Colonic mucosa (tissue), 4 donors: ENCODE measurements at regions not wholly inside any gene's neighbourhood (a gene's known extent, or its start where the extent isn't known, plus 50 kb on each side); places are given as distances from the start of the nearest gene placed in this dataset.

Experiments used
- DNase-seq: peaks from one replicate; pipeline ENCODE4 v3.0.0-alpha.2; 2020
- H3K27ac ChIP-seq: fragments of 200-600 bp; one replicate; pipeline ENCODE4 v1.8.0; 2021
- H3K27me3 ChIP-seq: fragments of 200-600 bp; one replicate; pipeline ENCODE4 v1.8.0; 2021
- H3K36me3 ChIP-seq: fragments of 200-600 bp; one replicate; pipeline ENCODE4 v1.8.0; 2021
- H3K4me1 ChIP-seq: fragments of 200-600 bp; one replicate; pipeline ENCODE4 v1.8.0; 2021; ENCODE audit warnings: mild to moderate bottlenecking
- H3K4me3 ChIP-seq: fragments of 200-600 bp; one replicate; pipeline ENCODE4 v1.8.0; 2021
- H3K9ac ChIP-seq, 2 donors: one replicate each; pipeline ENCODE4 v1.7.0; 2013; ENCODE audit warnings: control low read depth in 2 of 2, low read depth in 2 of 2, low read length in 2 of 2
- H3K9me3 ChIP-seq: fragments of 200-600 bp; one replicate; pipeline ENCODE4 v1.8.0; 2021
- intact Hi-C: fragments of 100-400 bp; cut with DNase I; formaldehyde crosslinking; loops from one replicate; pipeline ENCODE4 v1.14.1; 2022
- TF ChIP-seq, protein P1 (sequence below): fragments of 200-600 bp; IDR thresholded peaks from one replicate; pipeline ENCODE4 v1.8.0; 2022; ENCODE audit warnings: antibody characterized with exemption, mild to moderate bottlenecking
- donor health status: healthy.
- donor health status: DM: no; HTN: no; CAD: no.
- donor health status: DM: no; HTN: no; CAD: no.

DNA sequence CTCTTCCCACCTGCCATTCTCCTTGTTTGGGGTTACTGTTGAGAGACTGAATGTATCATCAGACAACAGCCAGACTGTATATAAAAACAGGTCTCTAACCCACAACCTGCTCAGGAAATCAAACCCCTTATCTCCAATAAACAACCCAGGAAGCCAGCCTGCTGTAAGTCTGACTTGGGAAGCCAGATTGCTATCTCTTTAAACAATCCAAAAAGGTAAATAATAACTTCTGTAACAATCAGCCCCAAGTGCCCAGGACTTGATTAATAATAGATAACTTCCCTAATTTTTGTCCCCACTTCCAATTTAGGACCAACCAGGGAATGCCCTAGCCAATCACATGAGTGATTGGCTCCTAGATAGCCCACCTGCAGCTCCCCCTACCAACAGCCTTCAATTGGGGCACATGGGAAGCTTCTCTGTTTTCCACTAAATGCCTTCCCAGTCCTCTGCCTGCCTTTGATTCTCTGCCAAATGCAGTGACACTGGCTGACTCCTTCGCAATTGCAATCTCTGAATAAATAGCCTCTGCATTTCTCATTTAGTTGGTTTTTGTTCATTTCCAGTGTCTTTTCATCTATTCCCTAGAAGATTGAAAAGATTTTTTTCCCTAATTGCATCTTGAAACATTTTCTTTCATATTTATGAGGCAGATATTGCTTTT, 117.1 kb upstream of the TAB2 start:
- intact Hi-C loops = no loop called here
- H3K36me3 ChIP-seq = no peaks in the 10 kb centered on the region
- no peak overlapping the region for H3K9ac ChIP-seq
- no peak overlapping the region for H3K4me3 ChIP-seq
- H3K27ac ChIP-seq = no peak overlapping the region
- no peaks in the 10 kb centered on the region for H3K9me3 ChIP-seq
- no peak for DNase-seq
- TF ChIP-seq, protein P1, sequence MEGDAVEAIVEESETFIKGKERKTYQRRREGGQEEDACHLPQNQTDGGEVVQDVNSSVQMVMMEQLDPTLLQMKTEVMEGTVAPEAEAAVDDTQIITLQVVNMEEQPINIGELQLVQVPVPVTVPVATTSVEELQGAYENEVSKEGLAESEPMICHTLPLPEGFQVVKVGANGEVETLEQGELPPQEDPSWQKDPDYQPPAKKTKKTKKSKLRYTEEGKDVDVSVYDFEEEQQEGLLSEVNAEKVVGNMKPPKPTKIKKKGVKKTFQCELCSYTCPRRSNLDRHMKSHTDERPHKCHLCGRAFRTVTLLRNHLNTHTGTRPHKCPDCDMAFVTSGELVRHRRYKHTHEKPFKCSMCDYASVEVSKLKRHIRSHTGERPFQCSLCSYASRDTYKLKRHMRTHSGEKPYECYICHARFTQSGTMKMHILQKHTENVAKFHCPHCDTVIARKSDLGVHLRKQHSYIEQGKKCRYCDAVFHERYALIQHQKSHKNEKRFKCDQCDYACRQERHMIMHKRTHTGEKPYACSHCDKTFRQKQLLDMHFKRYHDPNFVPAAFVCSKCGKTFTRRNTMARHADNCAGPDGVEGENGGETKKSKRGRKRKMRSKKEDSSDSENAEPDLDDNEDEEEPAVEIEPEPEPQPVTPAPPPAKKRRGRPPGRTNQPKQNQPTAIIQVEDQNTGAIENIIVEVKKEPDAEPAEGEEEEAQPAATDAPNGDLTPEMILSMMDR = no peak
- H3K27me3 ChIP-seq = no peaks in the 10 kb centered on the region
- H3K4me1 ChIP-seq = no peaks in the 10 kb centered on the region

DNA sequence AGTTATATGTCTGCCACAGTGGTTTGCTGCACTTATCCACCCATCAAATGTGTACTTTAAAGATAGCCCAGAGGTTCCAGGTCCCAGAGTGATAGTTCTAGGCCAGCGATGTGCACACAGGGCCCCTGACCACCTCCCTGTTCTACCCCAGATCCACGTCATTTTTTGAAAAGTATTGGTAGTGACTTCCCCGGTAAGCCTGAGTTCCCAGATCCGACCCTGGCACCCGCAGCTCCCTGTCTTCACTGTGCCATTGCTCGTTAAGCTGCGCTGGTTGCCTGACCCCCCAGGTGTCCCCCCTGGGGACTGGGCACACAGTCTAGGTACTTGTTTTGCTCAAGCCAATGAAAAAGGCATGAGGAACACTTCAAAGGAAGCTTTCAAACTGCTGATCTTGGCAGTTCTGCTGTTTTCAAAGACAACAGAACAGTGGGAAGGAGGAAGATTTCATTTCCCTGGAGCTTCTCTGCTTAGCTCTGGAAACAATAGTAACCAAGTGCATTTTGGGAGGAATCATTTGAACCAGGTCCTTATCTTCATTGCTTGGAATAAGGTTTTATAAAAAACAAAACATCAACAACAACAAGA, 116.3 kb upstream of the TAB2 start:
- intact Hi-C loops = no loop called here
- Histone ChIP-seq H3K9me3 (no peaks in the 10 kb centered on the region), H3K27me3 (no peaks in the 10 kb centered on the region), H3K4me3 (no peak overlapping the region), H3K27ac (no peak overlapping the region), H3K4me1 (no peaks in the 10 kb centered on the region), H3K36me3 (no peaks in the 10 kb centered on the region), H3K9ac (no peak overlapping the region)
- no peak for DNase-seq
- TF ChIP-seq, protein P1 = no peak

DNA sequence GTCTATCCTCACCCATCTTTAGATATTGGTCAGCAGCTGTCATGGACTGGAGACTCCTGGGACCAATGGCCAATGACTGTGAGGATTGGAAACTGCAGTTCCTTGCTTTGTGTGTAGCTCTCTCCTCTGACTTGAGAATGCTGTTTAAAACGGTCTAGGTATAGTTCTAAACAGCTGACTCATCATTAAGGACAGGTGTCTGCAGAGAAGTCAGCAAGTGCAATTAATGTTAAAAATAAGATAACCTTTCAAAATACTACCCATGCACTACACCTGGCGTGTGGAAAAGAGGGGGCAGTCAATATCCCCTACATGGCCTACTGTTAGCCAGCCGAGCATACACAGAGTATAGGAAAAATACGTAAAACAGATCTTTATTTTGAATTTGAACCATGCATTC, 115.4 kb upstream of the TAB2 start:
- intact Hi-C loops = no loop called here
- no peaks in the 10 kb centered on the region for H3K4me1 ChIP-seq
- no peak for DNase-seq
- no peak overlapping the region for H3K4me3 ChIP-seq
- no peak overlapping the region for H3K9ac ChIP-seq
- TF ChIP-seq, protein P1 = no peak
- H3K9me3 ChIP-seq = no peaks in the 10 kb centered on the region
- H3K27me3 ChIP-seq = no peaks in the 10 kb centered on the region
- H3K27ac ChIP-seq = no peak overlapping the region
- no peaks in the 10 kb centered on the region for H3K36me3 ChIP-seq

DNA sequence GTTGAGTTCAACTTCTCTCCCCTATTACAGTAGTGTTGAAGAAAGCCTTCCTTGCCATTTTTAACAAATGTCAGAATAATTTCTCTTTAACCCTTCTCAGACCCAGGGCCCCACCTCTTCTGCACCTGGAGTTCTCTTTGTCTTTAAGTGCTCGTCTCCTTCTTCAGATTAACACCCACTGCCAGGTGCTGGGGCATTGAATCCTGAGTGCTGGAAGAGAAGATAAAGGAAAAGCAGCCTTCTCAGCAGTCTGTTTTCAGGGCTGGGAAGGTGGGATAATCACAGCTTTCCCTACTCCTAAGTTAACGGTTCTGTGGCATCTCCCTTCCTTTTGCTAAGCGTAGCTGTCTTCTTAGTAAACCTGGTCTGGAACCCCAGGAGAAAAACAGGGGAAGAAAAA, 114.6 kb upstream of the TAB2 start:
- Histone ChIP-seq H3K36me3 (no peaks in the 10 kb centered on the region), H3K4me1 (no peaks in the 10 kb centered on the region), H3K27me3 (no peaks in the 10 kb centered on the region), H3K27ac (no peak overlapping the region), H3K4me3 (no peak overlapping the region), H3K9ac (no peak overlapping the region), H3K9me3 (no peaks in the 10 kb centered on the region)
- intact Hi-C loops = no loop called here
- TF ChIP-seq, protein P1 = no peak
- DNase-seq = no peak

DNA sequence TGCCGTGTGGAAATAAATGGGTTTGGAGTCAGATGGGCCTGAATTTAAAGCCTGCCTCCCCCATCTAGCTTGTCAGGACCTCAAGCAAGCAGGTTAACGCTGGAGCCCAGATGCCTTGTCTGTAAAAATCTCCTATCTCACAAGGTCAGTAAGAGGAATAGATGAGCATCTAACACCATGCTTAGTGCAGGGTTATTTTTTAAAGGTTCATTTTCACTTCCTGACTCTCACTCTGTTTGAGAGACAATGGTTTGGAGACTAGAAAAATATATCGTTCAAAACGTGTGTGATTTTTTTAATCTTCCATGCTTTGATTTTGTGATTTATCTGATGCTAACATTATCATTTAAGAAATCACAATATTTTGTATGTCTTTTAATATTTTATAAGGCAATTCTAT, 114.0 kb upstream of the TAB2 start:
- intact Hi-C loops = no loop called here
- H3K4me1 ChIP-seq = no peaks in the 10 kb centered on the region

More for the DNA sequence above, 114.0 kb upstream of the TAB2 start:
- Histone ChIP-seq H3K27me3 (no peaks in the 10 kb centered on the region), H3K4me3 (no peak overlapping the region), H3K27ac (no peak overlapping the region), H3K9ac (no peak overlapping the region), H3K9me3 (no peaks in the 10 kb centered on the region), H3K36me3 (no peaks in the 10 kb centered on the region)
- TF ChIP-seq, protein P1 = no peak
- no peak for DNase-seq
